WTC11 (cell line): ENCODE measurements at regions not wholly inside any gene's neighbourhood (a gene's known extent, or its start where the extent isn't known, plus 50 kb on each side); places are given as distances from the start of the nearest gene placed in this dataset.

Source experiments
- ATAC-seq: fragments of 200-7000 bp; cut with Tn5 transposase; 2 replicates; pipeline ENCODE4 v1.10.0; 2021; ENCODE audit warnings: mild to moderate bottlenecking, moderate library complexity
- CTCF ChIA-PET: fragments of 300-600 bp; sonication (Branson Sonifier 250); formaldehyde crosslinking; loops from one replicate; lab custom pipeline; 2021; ENCODE audit warnings: antibody characterized with exemption; lab: Charles Lee
- POLR2A ChIA-PET: fragments of 350-600 bp; sonication (Branson Sonifier 250); formaldehyde crosslinking; loops from one replicate; lab custom pipeline; 2021; ENCODE audit warnings: antibody characterized with exemption; lab: Charles Lee
- DNase-seq: peaks from one replicate; pipeline ENCODE4 v3.0.0; 2021; ENCODE audit warnings: low spot score
- H3K27ac Mint-ChIP-seq: 2 replicates; pipeline ENCODE4 v1.8.0; 2021; ENCODE audit warnings: mixed read lengths
- H3K27me3 Mint-ChIP-seq: 2 replicates; pipeline ENCODE4 v1.8.0; 2021; ENCODE audit warnings: low read depth, mild to moderate bottlenecking, moderate library complexity, mixed read lengths
- H3K36me3 Mint-ChIP-seq: 2 replicates; pipeline ENCODE4 v1.8.0; 2021; ENCODE audit warnings: mixed read lengths
- H3K4me1 Mint-ChIP-seq: 2 replicates; pipeline ENCODE4 v1.8.0; 2022; ENCODE audit warnings: mixed read lengths
- H3K4me3 Mint-ChIP-seq: 2 replicates; pipeline ENCODE4 v1.8.0; 2021; ENCODE audit warnings: mild to moderate bottlenecking, moderate library complexity, mixed read lengths
- H3K9me3 Mint-ChIP-seq: 2 replicates; pipeline ENCODE4 v1.8.0; 2021; ENCODE audit warnings: mixed read lengths
- AR ChIP-seq: fragments of 250-450 bp; sonication (Bioruptor Pico); IDR thresholded peaks from 2 replicates; pipeline ENCODE4 v1.9.0; 2021; ENCODE audit warnings: mild to moderate bottlenecking
- CREM ChIP-seq: sonication (generic); formaldehyde crosslinking; IDR thresholded peaks from 2 replicates; pipeline ENCODE4 v1.8.1; 2022; ENCODE audit warnings: mild to moderate bottlenecking, missing genetic modification reagents, moderate library complexity
- CTCF ChIP-seq: fragments of 200-600 bp; IDR thresholded peaks from 2 replicates; pipeline ENCODE4 v1.8.0; 2022; ENCODE audit warnings: antibody characterized with exemption
- E2F1 ChIP-seq: sonication (generic); formaldehyde crosslinking; IDR thresholded peaks from 2 replicates; pipeline ENCODE4 v1.8.0; 2022; ENCODE audit warnings: mild to moderate bottlenecking, missing genetic modification reagents
- GABPB1 ChIP-seq: sonication (generic); formaldehyde crosslinking; IDR thresholded peaks from 2 replicates; pipeline ENCODE4 v1.8.1; 2023; ENCODE audit warnings: mild to moderate bottlenecking, missing genetic modification reagents
- IRF2 ChIP-seq: sonication (generic); formaldehyde crosslinking; IDR thresholded peaks from 2 replicates; pipeline ENCODE4 v1.8.0; 2022; ENCODE audit warnings: low read depth, missing genetic modification reagents, borderline replicate concordance
- MAX ChIP-seq: sonication (generic); formaldehyde crosslinking; IDR thresholded peaks from 2 replicates; pipeline ENCODE4 v1.8.0; 2022; ENCODE audit warnings: mild to moderate bottlenecking, missing genetic modification reagents
- MXD4 ChIP-seq: fragments of 250-450 bp; sonication (Bioruptor Pico); IDR thresholded peaks from 2 replicates; pipeline ENCODE4 v1.8.0; 2021; ENCODE audit warnings: mild to moderate bottlenecking, moderate library complexity, borderline replicate concordance
- MYBL2 ChIP-seq: sonication (generic); formaldehyde crosslinking; IDR thresholded peaks from 2 replicates; pipeline ENCODE4 v1.8.1; 2023; ENCODE audit warnings: mild to moderate bottlenecking, moderate library complexity, missing genetic modification reagents
- NFE2L1 ChIP-seq: sonication (generic); formaldehyde crosslinking; IDR thresholded peaks from 2 replicates; pipeline ENCODE4 v1.8.1; 2023; ENCODE audit warnings: missing genetic modification reagents
- NFYB ChIP-seq: sonication (generic); formaldehyde crosslinking; conservative IDR thresholded peaks from 2 replicates; pipeline ENCODE4 v1.8.0; 2022; ENCODE audit warnings: low read depth, missing genetic modification reagents
- NR1H2 ChIP-seq: sonication (generic); formaldehyde crosslinking; IDR thresholded peaks from 2 replicates; pipeline ENCODE4 v1.9.0; 2021; ENCODE audit warnings: mild to moderate bottlenecking, moderate library complexity, missing genetic modification reagents
- PREB ChIP-seq: sonication (generic); formaldehyde crosslinking; IDR thresholded peaks from 2 replicates; pipeline ENCODE4 v1.8.1; 2022; ENCODE audit warnings: mild to moderate bottlenecking, missing genetic modification reagents, moderate library complexity, borderline replicate concordance
- SMAD3 ChIP-seq: sonication (generic); formaldehyde crosslinking; IDR thresholded peaks from 2 replicates; pipeline ENCODE4 v1.8.0; 2022; ENCODE audit warnings: missing genetic modification reagents, mild to moderate bottlenecking, borderline replicate concordance
- STAT6 ChIP-seq: sonication (generic); formaldehyde crosslinking; conservative IDR thresholded peaks from 2 replicates; pipeline ENCODE4 v1.8.1; 2023; ENCODE audit warnings: mild to moderate bottlenecking, low read depth, missing genetic modification reagents, moderate library complexity
- ZNF281 ChIP-seq: sonication (generic); formaldehyde crosslinking; IDR thresholded peaks from 2 replicates; pipeline ENCODE4 v1.8.0; 2023; ENCODE audit warnings: mild to moderate bottlenecking, missing genetic modification reagents
- ZNF317 ChIP-seq: sonication (generic); formaldehyde crosslinking; IDR thresholded peaks from 2 replicates; pipeline ENCODE4 v1.8.1; 2023; ENCODE audit warnings: low read depth, mild to moderate bottlenecking, moderate library complexity, missing genetic modification reagents, borderline replicate concordance
- ZNF512 ChIP-seq: sonication (generic); formaldehyde crosslinking; IDR thresholded peaks from 2 replicates; pipeline ENCODE4 v1.8.1; 2022; ENCODE audit warnings: missing genetic modification reagents, borderline replicate concordance

- TF ChIP-seq MXD4 = no peak
- TF ChIP-seq MYBL2 (CRISPR knock-in tag) = no peak
- TF ChIP-seq NFYB = no peak
- TF ChIP-seq PREB = no peak
- no peak for TF ChIP-seq NFE2L1
- no peak for TF ChIP-seq E2F1
- no peak for TF ChIP-seq ZNF512 (CRISPR knock-in tag)
- no peak for TF ChIP-seq NR1H2
- no peak for TF ChIP-seq AR
- no peak for TF ChIP-seq GABPB1 (CRISPR knock-in tag)
- no peak for TF ChIP-seq STAT6
Observed at GRCh38 chr3:165920984-165921383, 83.8 kb upstream of the BCHE start (continued).

GRCh38 chr3:165919284-165919683 is 82.1 kb upstream of the BCHE start:
- CTCF ChIA-PET = no interaction called here
- no peak overlapping the region for H3K27ac Mint-ChIP-seq
- ATAC-seq = no peak
- H3K4me3 Mint-ChIP-seq = no peak overlapping the region
- H3K4me1 Mint-ChIP-seq = peaks cover 18% of the 10 kb centered on the region; the same call in 1 of the 2 replicates
- DNase-seq = no peak
- TF ChIP-seq SMAD3 (CRISPR knock-in tag) (no peak), ZNF317 (CRISPR knock-in tag) (no peak), IRF2 (CRISPR knock-in tag) (no peak), CTCF (no peak), CREM (CRISPR knock-in tag) (no peak), ZNF281 (CRISPR knock-in tag) (no peak), MAX (no peak)
- H3K9me3 Mint-ChIP-seq = peaks cover 16% of the 10 kb centered on the region
- peaks cover 6% of the 10 kb centered on the region; the same call in 1 of the 2 replicates for H3K36me3 Mint-ChIP-seq
- H3K27me3 Mint-ChIP-seq = no peaks in the 10 kb centered on the region
- POLR2A ChIA-PET = no interaction called here
